ENCODE measurements at regions not wholly inside any gene's neighbourhood (a gene's known extent, or its start where the extent isn't known, plus 50 kb on each side); places are given as distances from the start of the nearest gene placed in this dataset.
"Not testable (repeated sequence)": the region's sequence is repeated elsewhere in the genome, so short reads cannot be mapped to it uniquely, and the experiment has no call there.

DNA sequence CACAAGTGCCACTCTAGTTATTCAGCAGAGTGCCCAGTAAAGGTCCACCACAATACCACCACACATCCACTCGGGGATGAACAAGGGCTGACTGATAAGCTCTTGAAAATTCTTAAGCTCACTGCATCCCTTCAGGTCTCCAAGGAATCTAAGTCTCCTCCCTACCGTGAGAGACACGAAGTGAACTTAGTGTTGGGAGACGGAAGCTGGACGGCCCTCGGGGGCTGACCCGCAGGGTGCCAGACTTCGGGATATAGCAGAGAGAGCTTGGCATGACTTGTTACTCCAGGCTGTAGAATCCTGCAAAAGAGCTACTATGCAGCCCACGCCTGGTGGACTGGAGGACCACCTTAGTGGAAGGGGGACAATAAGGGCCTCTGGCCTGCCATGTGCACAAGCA is 75.1 kb downstream of the LYZL1 start:
- H3K27me3 ChIP-seq; H3K27ac ChIP-seq; H3K9me3 ChIP-seq; H3K4me1 ChIP-seq; H3K36me3 ChIP-seq; H3K4me3 ChIP-seq; intact Hi-C loops (cut with DNase I; ENCODE audit: low total_unique reads); DNase-seq: not testable (repeated sequence)

DNA sequence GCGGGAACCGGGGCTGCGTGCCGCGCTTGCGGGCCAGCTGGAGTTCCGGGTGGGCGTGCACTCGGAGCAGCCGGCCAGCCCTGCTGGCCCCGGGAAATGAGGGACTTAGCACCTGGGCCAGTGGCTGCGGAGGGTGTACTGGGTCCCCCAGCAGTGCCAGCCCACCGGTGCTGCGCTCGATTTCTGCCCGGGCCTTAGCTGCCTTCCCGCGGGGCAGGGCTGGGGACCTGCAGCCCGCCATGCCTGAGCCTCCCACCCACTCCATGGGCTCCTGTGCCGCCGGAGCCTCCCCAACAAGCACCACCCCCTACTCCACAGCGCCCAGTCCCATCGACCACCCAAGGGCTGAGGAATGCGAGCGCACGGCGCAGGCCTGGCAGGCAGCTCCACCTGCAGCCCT is 77.3 kb downstream of the LYZL1 start:
- intact Hi-C loops (cut with DNase I; ENCODE audit: low total_unique reads); H3K27me3 ChIP-seq; DNase-seq; H3K27ac ChIP-seq; H3K36me3 ChIP-seq; H3K4me3 ChIP-seq; H3K9me3 ChIP-seq: not testable (repeated sequence)
- H3K4me1 ChIP-seq: peaks cover 0 to 14% (median 11%) of the 10 kb centered on the region in 4 donors

DNA sequence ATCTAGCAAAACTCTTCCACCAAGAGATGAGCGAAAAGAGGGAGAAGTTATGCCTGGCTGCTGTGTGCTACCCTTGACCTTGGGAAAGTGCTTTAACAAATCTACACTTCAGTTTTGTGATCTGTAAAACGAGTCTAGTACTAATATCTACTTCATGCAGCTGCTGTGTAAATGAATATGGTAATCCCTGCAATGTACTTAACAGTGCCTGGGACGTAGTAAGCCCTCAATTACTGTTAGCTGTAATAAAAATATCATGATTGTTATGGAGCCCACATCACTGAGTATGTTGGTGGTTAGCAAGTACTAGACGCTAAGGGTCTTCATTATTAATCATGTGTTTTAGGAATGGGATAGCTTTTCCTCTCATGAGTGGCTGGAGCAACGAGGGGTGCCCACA is 80.5 kb downstream of the LYZL1 start:
- no peak for DNase-seq
- intact Hi-C loops (cut with DNase I; ENCODE audit: low total_unique reads): no loop called here
- Histone ChIP-seq H3K27me3 (peaks cover 0 to 23% of the 10 kb centered on the region in 2 donors), H3K4me1 (peaks cover 0 to 14% (median 11%) of the 10 kb centered on the region in 4 donors), H3K36me3 (no peaks in the 10 kb centered on the region), H3K4me3 (no peak overlapping the region), H3K9me3 (no peaks in the 10 kb centered on the region), H3K27ac (no peak overlapping the region)
- TF ChIP-seq, protein P1, sequence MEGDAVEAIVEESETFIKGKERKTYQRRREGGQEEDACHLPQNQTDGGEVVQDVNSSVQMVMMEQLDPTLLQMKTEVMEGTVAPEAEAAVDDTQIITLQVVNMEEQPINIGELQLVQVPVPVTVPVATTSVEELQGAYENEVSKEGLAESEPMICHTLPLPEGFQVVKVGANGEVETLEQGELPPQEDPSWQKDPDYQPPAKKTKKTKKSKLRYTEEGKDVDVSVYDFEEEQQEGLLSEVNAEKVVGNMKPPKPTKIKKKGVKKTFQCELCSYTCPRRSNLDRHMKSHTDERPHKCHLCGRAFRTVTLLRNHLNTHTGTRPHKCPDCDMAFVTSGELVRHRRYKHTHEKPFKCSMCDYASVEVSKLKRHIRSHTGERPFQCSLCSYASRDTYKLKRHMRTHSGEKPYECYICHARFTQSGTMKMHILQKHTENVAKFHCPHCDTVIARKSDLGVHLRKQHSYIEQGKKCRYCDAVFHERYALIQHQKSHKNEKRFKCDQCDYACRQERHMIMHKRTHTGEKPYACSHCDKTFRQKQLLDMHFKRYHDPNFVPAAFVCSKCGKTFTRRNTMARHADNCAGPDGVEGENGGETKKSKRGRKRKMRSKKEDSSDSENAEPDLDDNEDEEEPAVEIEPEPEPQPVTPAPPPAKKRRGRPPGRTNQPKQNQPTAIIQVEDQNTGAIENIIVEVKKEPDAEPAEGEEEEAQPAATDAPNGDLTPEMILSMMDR (IDR thresholded peaks at IDR 0.05): no peak

DNA sequence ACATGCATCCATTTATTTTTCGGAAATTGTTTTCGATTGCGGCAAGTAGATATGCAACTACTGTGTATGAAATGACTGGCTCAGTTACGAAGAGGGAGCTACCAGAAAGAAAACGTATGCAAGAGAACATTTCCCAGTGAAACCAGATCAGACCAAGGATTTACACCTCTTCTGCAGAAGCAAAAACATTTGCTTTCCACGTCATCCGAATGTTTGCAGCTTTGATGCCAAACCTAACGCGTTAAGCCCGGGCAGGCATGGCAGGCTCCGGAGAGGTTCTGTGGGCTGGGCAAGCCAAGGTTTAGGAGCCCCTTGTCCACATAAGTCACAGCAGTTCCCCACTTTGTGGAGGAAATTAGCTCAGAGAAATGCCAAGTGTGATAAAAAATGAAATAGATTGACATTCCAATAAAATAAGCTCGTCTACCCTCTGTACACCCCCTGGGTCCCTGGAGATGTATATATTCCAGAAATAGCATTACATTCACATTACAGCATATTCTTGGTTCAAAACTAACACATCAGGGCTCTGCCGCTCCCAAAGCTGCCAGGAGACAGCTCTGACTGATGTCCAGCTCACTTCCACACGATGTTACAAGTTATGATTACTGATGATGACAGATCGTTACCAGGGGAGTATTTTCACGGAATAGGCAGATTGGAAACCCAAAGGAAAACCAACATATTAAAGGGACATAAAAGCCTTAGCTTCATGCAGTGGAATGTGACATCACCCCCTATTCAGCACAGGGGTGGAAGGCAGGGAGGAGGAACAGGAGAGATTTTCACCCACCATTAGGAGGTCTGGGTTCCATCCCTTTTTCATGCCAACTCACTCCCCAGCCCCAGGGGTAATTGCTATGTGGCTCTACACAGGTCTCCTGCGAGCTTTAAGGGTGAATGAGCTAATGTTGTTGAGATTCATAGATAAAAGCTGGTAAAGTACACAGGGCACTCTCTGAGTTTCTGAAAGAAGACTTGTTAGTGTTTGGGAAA is 81.5 kb downstream of the LYZL1 start:
- Histone ChIP-seq H3K4me1 (peaks cover 0 to 14% (median 11%) of the 10 kb centered on the region in 4 donors), H3K27ac (no peak overlapping the region), H3K4me3 (peak overlapping the region in 1 of 2 donors; percentile 2), H3K27me3 (peaks cover 0 to 29% of the 10 kb centered on the region in 2 donors), H3K36me3 (no peaks in the 10 kb centered on the region), H3K9me3 (no peaks in the 10 kb centered on the region)
- no peak for DNase-seq
- TF ChIP-seq, protein P1 (IDR thresholded peaks at IDR 0.05): no peak
- intact Hi-C loops (cut with DNase I; ENCODE audit: low total_unique reads): no loop called here

DNA sequence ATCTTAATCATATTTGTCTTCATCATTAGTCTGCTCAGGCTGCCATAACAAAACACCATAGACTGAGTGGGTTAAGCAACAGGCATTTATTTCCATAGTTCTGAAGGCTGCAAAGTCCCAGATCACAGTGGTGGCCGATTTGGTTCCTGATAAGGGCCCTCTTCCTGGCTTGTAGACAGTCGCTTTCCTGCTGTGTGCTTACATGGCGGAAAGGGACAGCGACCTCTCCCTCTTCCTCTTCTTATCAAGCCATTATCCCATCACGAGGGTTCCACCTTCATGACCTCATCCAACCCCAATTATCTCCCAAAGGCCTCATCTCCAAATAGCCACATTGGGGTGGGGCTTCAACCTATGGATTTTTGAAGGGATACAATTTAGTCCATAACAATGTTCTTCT is 84.0 kb downstream of the LYZL1 start:
- TF ChIP-seq, protein P1 (IDR thresholded peaks at IDR 0.05): no peak
- Histone ChIP-seq H3K27me3 (peaks cover 0 to 29% of the 10 kb centered on the region in 2 donors), H3K36me3 (no peaks in the 10 kb centered on the region), H3K4me1 (peaks cover 0 to 14% (median 11%) of the 10 kb centered on the region in 4 donors), H3K9me3 (no peaks in the 10 kb centered on the region), H3K27ac (no peak overlapping the region), H3K4me3 (no peak overlapping the region)
- intact Hi-C loops (cut with DNase I; ENCODE audit: low total_unique reads): no loop called here
- DNase-seq: no peak

DNA sequence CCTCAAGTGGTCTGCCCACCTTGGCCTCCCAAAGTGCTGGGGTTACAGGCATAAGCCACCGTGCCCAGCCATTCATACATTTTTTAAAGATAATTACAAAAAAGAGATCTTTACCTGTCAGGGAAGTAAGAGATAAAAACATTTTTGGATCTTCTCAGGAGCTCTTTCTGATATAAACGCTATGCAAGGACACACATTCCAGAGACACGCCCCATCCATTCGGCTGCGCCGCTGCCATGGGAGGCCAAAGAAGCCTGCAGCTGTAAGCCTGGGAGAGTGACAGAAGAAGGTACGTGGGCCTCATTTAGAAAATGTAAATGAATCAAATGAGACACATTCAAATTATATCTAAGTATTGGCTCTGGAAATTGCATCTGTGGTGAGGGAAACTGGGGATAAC is 85.3 kb downstream of the LYZL1 start:
- intact Hi-C loops (cut with DNase I; ENCODE audit: low total_unique reads): no loop called here
- H3K27ac ChIP-seq: no peak overlapping the region
- no peaks in the 10 kb centered on the region for H3K9me3 ChIP-seq
- DNase-seq: no peak
- TF ChIP-seq, protein P1 (IDR thresholded peaks at IDR 0.05): no peak
- no peaks in the 10 kb centered on the region for H3K36me3 ChIP-seq
- H3K27me3 ChIP-seq: peaks cover 0 to 29% of the 10 kb centered on the region in 2 donors
- no peak overlapping the region for H3K4me3 ChIP-seq
- H3K4me1 ChIP-seq: peaks cover 0 to 14% (median 11%) of the 10 kb centered on the region in 4 donors
